Liver (tissue), 8 donors: ENCODE measurements at regions not wholly inside any gene's neighbourhood (a gene's known extent, or its start where the extent isn't known, plus 50 kb on each side); places are given as distances from the start of the nearest gene placed in this dataset.

Experiments
- DNase-seq: peaks from one replicate; pipeline ENCODE4 v3.0.0-alpha.2; 2017; ENCODE audit warnings: low spot score
- H3K27ac ChIP-seq, 2 donors: one replicate each; pipeline ENCODE4 v1.7.0; 2013; ENCODE audit warnings: inconsistent platforms in 2 of 2, low read length in 2 of 2, control low read depth in 1 of 2, low read depth in 1 of 2, mild to moderate bottlenecking in 1 of 2
- H3K27me3 ChIP-seq, 4 donors: one replicate each; pipeline versions ENCODE4 v1.6.1 to v1.7.0; 2013; ENCODE audit warnings: low read length in 3 of 4, inconsistent platforms in 1 of 4, mild to moderate bottlenecking in 1 of 4, moderate library complexity in 1 of 4; ENCODE audit not compliant: control insufficient read depth in 4 of 4, insufficient read depth in 4 of 4
- H3K36me3 ChIP-seq, 4 donors: one replicate each; pipeline versions ENCODE4 v1.6.1 to v1.7.0; 2013; ENCODE audit warnings: low read length in 3 of 4, mild to moderate bottlenecking in 3 of 4, low read depth in 1 of 4, moderate library complexity in 1 of 4; ENCODE audit not compliant: control insufficient read depth in 4 of 4, insufficient read depth in 3 of 4
- H3K4me1 ChIP-seq, 4 donors: one replicate each; pipeline versions ENCODE4 v1.6.1 to v1.7.0; 2013; ENCODE audit warnings: low read length in 3 of 4, mild to moderate bottlenecking in 3 of 4, moderate library complexity in 1 of 4; ENCODE audit not compliant: control insufficient read depth in 4 of 4, insufficient read depth in 4 of 4
- H3K4me3 ChIP-seq, 3 donors: one replicate each; pipeline versions ENCODE4 v1.6.1 to v1.7.0; 2013; ENCODE audit warnings: low read length in 3 of 3, control low read depth in 1 of 3, low read depth in 1 of 3, mild to moderate bottlenecking in 1 of 3
- H3K9ac ChIP-seq, 2 donors: one replicate each; pipeline ENCODE4 v1.7.0; 2013; ENCODE audit warnings: low read length in 2 of 2, mild to moderate bottlenecking in 2 of 2, moderate library complexity in 2 of 2, control low read depth in 1 of 2, low read depth in 1 of 2
- H3K9me3 ChIP-seq, 4 donors: one replicate each; pipeline versions ENCODE4 v1.6.1 to v1.7.0; 2013; ENCODE audit warnings: low read length in 3 of 4; ENCODE audit not compliant: control insufficient read depth in 4 of 4
- ATF3 ChIP-seq: IDR thresholded peaks from 2 replicates; pipeline ENCODE4 v1.6.1; 2016; ENCODE audit warnings: antibody characterized with exemption
- CTCF ChIP-seq: fragments of 150-350 bp; IDR thresholded peaks from 2 replicates; pipeline ENCODE4 v1.5.1; 2017; ENCODE audit warnings: improper control_type of control experiment, low read depth, low read length; ENCODE audit not compliant: missing input control
- EGR1 ChIP-seq, 2 donors: IDR thresholded peaks; 2 replicates each; pipeline ENCODE4 v1.6.1; 2016 to 2018; ENCODE audit warnings: antibody characterized with exemption in 2 of 2, low read depth in 2 of 2
- FOXA1 ChIP-seq: IDR thresholded peaks from 2 replicates; pipeline ENCODE4 v1.6.1; 2016; ENCODE audit warnings: antibody characterized with exemption
- FOXA2 ChIP-seq: IDR thresholded peaks from 2 replicates; pipeline ENCODE4 v1.6.1; 2016; ENCODE audit warnings: antibody characterized with exemption
- GABPA ChIP-seq, 2 donors: IDR thresholded peaks in 1 of 2; conservative IDR thresholded peaks in 1 of 2; 2 replicates each; pipeline ENCODE4 v1.6.1; 2016; ENCODE audit warnings: antibody characterized with exemption in 2 of 2, mild to moderate bottlenecking in 1 of 2, moderate library complexity in 1 of 2
- HNF4A ChIP-seq, 2 donors: conservative IDR thresholded peaks; 2 replicates each; pipeline ENCODE4 v1.6.1; 2016; ENCODE audit warnings: antibody characterized with exemption in 2 of 2, mild to moderate bottlenecking in 2 of 2
- HNF4G ChIP-seq: IDR thresholded peaks from 2 replicates; pipeline ENCODE4 v1.6.1; 2016; ENCODE audit warnings: antibody characterized with exemption
- JUND ChIP-seq, 2 donors: IDR thresholded peaks; 2 replicates each; pipeline ENCODE4 v1.6.1; 2016; ENCODE audit warnings: antibody characterized with exemption in 2 of 2
- MAX ChIP-seq: IDR thresholded peaks from 2 replicates; pipeline ENCODE4 v1.6.1; 2016; ENCODE audit warnings: antibody characterized with exemption
- NR2F2 ChIP-seq: IDR thresholded peaks from 2 replicates; pipeline ENCODE4 v1.6.1; 2016; ENCODE audit warnings: antibody characterized with exemption
- RAD21 ChIP-seq, 2 donors: IDR thresholded peaks; 2 replicates each; pipeline ENCODE4 v1.6.1; 2016; ENCODE audit warnings: antibody characterized with exemption in 2 of 2, mild to moderate bottlenecking in 2 of 2
- REST ChIP-seq: IDR thresholded peaks from 2 replicates; pipeline ENCODE4 v1.6.1; 2016; ENCODE audit warnings: antibody characterized with exemption, mild to moderate bottlenecking
- RXRA ChIP-seq, 2 donors: IDR thresholded peaks; 2 replicates each; pipeline ENCODE4 v1.6.1; 2017 to 2018; ENCODE audit warnings: antibody characterized with exemption in 2 of 2, mild to moderate bottlenecking in 1 of 2
- SP1 ChIP-seq: IDR thresholded peaks from 2 replicates; pipeline ENCODE4 v1.6.1; 2018; ENCODE audit warnings: antibody characterized with exemption, mild to moderate bottlenecking
- TAF1 ChIP-seq: conservative IDR thresholded peaks from 2 replicates; pipeline ENCODE4 v1.6.1; 2016; ENCODE audit warnings: antibody characterized with exemption, mild to moderate bottlenecking
- YY1 ChIP-seq: IDR thresholded peaks from 2 replicates; pipeline ENCODE4 v1.6.1; 2016; ENCODE audit warnings: antibody characterized with exemption, mild to moderate bottlenecking
- ZBTB33 ChIP-seq: IDR thresholded peaks from 2 replicates; pipeline ENCODE4 v1.6.1; 2016; ENCODE audit warnings: antibody characterized with exemption
- WGBS: extraction: QIAGEN DNeasy Blood & Tissue Kit; methylation state at CpG from one replicate; pipeline ENCODE4 v1.1.7; 2013; 5-methylcytosine and 5-hydroxymethylcytosine counted together
- donor health status: healthy.
- donor health status: healthy.
- donor health status: healthy.
- donor health status: healthy.
- donor health status: healthy.

- TF ChIP-seq RXRA (IDR thresholded peaks at IDR 0.05), result no peak
Observed at GRCh38 chr5:19193631-19194030, 794.4 kb downstream of the CDH18 start (continued).

GRCh38 chr5:19196631-19197030 is 791.4 kb downstream of the CDH18 start:
- Histone ChIP-seq H3K9me3 (no peaks in the 10 kb centered on the region), H3K4me1 (no peaks in the 10 kb centered on the region), H3K27ac (no peak overlapping the region), H3K9ac (no peak overlapping the region), H3K4me3 (no peak overlapping the region), H3K36me3 (no peaks in the 10 kb centered on the region), H3K27me3 (no peaks in the 10 kb centered on the region)
- DNase-seq, result no peak
- no peak for TF ChIP-seq FOXA2
- TF ChIP-seq EGR1 (IDR thresholded peaks at IDR 0.05; ENCODE audit: low read depth in 2 of 2), result no peak
- TF ChIP-seq ZBTB33, result no peak
- no peak for TF ChIP-seq MAX
- TF ChIP-seq TAF1, result no peak

GRCh38 chr5:19200251-19200650 is 787.7 kb downstream of the CDH18 start:
- H3K36me3 ChIP-seq, result no peaks in the 10 kb centered on the region
- TF ChIP-seq EGR1 (IDR thresholded peaks at IDR 0.05; ENCODE audit: low read depth in 2 of 2) (no peak), HNF4A (conservative IDR thresholded peaks at IDR 0.05) (no peak), REST (no peak), NR2F2 (no peak), ATF3 (no peak), ZBTB33 (no peak), YY1 (no peak), CTCF (no peak), MAX (no peak), HNF4G (no peak), RAD21 (IDR thresholded peaks at IDR 0.05) (no peak), JUND (IDR thresholded peaks at IDR 0.05) (no peak), GABPA (IDR thresholded peaks at IDR 0.05 in 1 of 2, conservative IDR thresholded peaks at IDR 0.05 in 1 of 2) (no peak), RXRA (IDR thresholded peaks at IDR 0.05) (no peak), FOXA2 (no peak), FOXA1 (no peak), TAF1 (no peak), SP1 (no peak)
- H3K4me1 ChIP-seq, result no peaks in the 10 kb centered on the region
- DNase-seq, result no peak
- H3K27ac ChIP-seq, result no peak overlapping the region
- H3K9me3 ChIP-seq, result no peaks in the 10 kb centered on the region
- no peaks in the 10 kb centered on the region for H3K27me3 ChIP-seq
- no peak overlapping the region for H3K4me3 ChIP-seq
- 83% methylated on average over 6 of the region's 6 CpGs for WGBS
- no peak overlapping the region for H3K9ac ChIP-seq
